ENCODE measurements at regions not wholly inside any gene's neighbourhood (a gene's known extent, or its start where the extent isn't known, plus 50 kb on each side); places are given as distances from the start of the nearest gene placed in this dataset.

- Histone ChIP-seq H3K27ac (ENCODE audit: low read depth, low read length) (no peak overlapping the region), H3K4me1 (ENCODE audit: control insufficient read depth in 3 of 3, insufficient read depth in 3 of 3, low read length in 3 of 3) (no peaks in the 10 kb centered on the region), H3K36me3 (ENCODE audit: control insufficient read depth in 3 of 3, insufficient read depth in 3 of 3, low read length in 3 of 3) (no peaks in the 10 kb centered on the region), H3K27me3 (ENCODE audit: control insufficient read depth in 3 of 3, insufficient read depth in 3 of 3, low read length in 3 of 3) (peaks cover 0 to 2% (median 0%) of the 10 kb centered on the region in 3 donors), H3K9me3 (ENCODE audit: control insufficient read depth in 3 of 3, low read length in 3 of 3) (peaks cover 0 to 6% (median 2%) of the 10 kb centered on the region in 3 donors), H3K4me3 (ENCODE audit: low read length in 3 of 3) (no peak overlapping the region), H3K9ac (ENCODE audit: low read depth in 1 of 3, low read length in 3 of 3) (no peak overlapping the region)
Observed at GRCh38 chr14:97719931-97720330, 922.7 kb downstream of the VRK1 start.

- no peak overlapping the region for H3K27ac ChIP-seq (ENCODE audit: low read depth, low read length)
- no peaks in the 10 kb centered on the region for H3K36me3 ChIP-seq (ENCODE audit: control insufficient read depth in 3 of 3, insufficient read depth in 3 of 3, low read length in 3 of 3)
- H3K9ac ChIP-seq (ENCODE audit: low read depth in 1 of 3, low read length in 3 of 3): no peak overlapping the region
- H3K4me3 ChIP-seq (ENCODE audit: low read length in 3 of 3): no peak overlapping the region
- peaks cover 0 to 6% (median 3%) of the 10 kb centered on the region in 3 donors for H3K9me3 ChIP-seq (ENCODE audit: control insufficient read depth in 3 of 3, low read length in 3 of 3)
- H3K27me3 ChIP-seq (ENCODE audit: control insufficient read depth in 3 of 3, insufficient read depth in 3 of 3, low read length in 3 of 3): peaks cover 0 to 2% (median 0%) of the 10 kb centered on the region in 3 donors
- H3K4me1 ChIP-seq (ENCODE audit: control insufficient read depth in 3 of 3, insufficient read depth in 3 of 3, low read length in 3 of 3): no peaks in the 10 kb centered on the region
Observed at GRCh38 chr14:97723351-97723750, 926.2 kb downstream of the VRK1 start.

GRCh38 chr14:97723819-97724218, 926.6 kb downstream of the VRK1 start:
- H3K27me3 ChIP-seq (ENCODE audit: control insufficient read depth in 3 of 3, insufficient read depth in 3 of 3, low read length in 3 of 3): peaks cover 0 to 2% (median 0%) of the 10 kb centered on the region in 3 donors
- H3K27ac ChIP-seq (ENCODE audit: low read depth, low read length): no peak overlapping the region
- H3K9ac ChIP-seq (ENCODE audit: low read depth in 1 of 3, low read length in 3 of 3): no peak overlapping the region

GRCh38 chr14:97724265-97724731, 927.1 kb downstream of the VRK1 start:
- Histone ChIP-seq H3K27me3 (ENCODE audit: control insufficient read depth in 3 of 3, insufficient read depth in 3 of 3, low read length in 3 of 3) (peaks cover 0 to 2% (median 0%) of the 10 kb centered on the region in 3 donors), H3K27ac (ENCODE audit: low read depth, low read length) (no peak overlapping the region), H3K9ac (ENCODE audit: low read depth in 1 of 3, low read length in 3 of 3) (no peak overlapping the region), H3K4me1 (ENCODE audit: control insufficient read depth in 3 of 3, insufficient read depth in 3 of 3, low read length in 3 of 3) (no peaks in the 10 kb centered on the region), H3K9me3 (ENCODE audit: control insufficient read depth in 3 of 3, low read length in 3 of 3) (peaks cover 0 to 6% (median 3%) of the 10 kb centered on the region in 3 donors), H3K4me3 (ENCODE audit: low read length in 3 of 3) (no peak overlapping the region), H3K36me3 (ENCODE audit: control insufficient read depth in 3 of 3, insufficient read depth in 3 of 3, low read length in 3 of 3) (no peaks in the 10 kb centered on the region)

More at GRCh38 chr14:97723819-97724218, 926.6 kb downstream of the VRK1 start:
- Histone ChIP-seq H3K4me1 (ENCODE audit: control insufficient read depth in 3 of 3, insufficient read depth in 3 of 3, low read length in 3 of 3) (no peaks in the 10 kb centered on the region), H3K36me3 (ENCODE audit: control insufficient read depth in 3 of 3, insufficient read depth in 3 of 3, low read length in 3 of 3) (no peaks in the 10 kb centered on the region), H3K9me3 (ENCODE audit: control insufficient read depth in 3 of 3, low read length in 3 of 3) (peaks cover 0 to 6% (median 3%) of the 10 kb centered on the region in 3 donors), H3K4me3 (ENCODE audit: low read length in 3 of 3) (no peak overlapping the region)

- H3K27me3 ChIP-seq (ENCODE audit: control insufficient read depth in 3 of 3, insufficient read depth in 3 of 3, low read length in 3 of 3): peaks cover 0 to 2% (median 0%) of the 10 kb centered on the region in 3 donors
- H3K27ac ChIP-seq (ENCODE audit: low read depth, low read length): no peak overlapping the region
- H3K9ac ChIP-seq (ENCODE audit: low read depth in 1 of 3, low read length in 3 of 3): no peak overlapping the region
- no peaks in the 10 kb centered on the region for H3K36me3 ChIP-seq (ENCODE audit: control insufficient read depth in 3 of 3, insufficient read depth in 3 of 3, low read length in 3 of 3)
- H3K9me3 ChIP-seq (ENCODE audit: control insufficient read depth in 3 of 3, low read length in 3 of 3): peaks cover 0 to 5% (median 3%) of the 10 kb centered on the region in 3 donors
- H3K4me3 ChIP-seq (ENCODE audit: low read length in 3 of 3): no peak overlapping the region
- H3K4me1 ChIP-seq (ENCODE audit: control insufficient read depth in 3 of 3, insufficient read depth in 3 of 3, low read length in 3 of 3): no peaks in the 10 kb centered on the region
Observed at GRCh38 chr14:97726676-97727075, 929.5 kb downstream of the VRK1 start.

- Histone ChIP-seq H3K4me1 (ENCODE audit: control insufficient read depth in 3 of 3, insufficient read depth in 3 of 3, low read length in 3 of 3) (no peaks in the 10 kb centered on the region), H3K27me3 (ENCODE audit: control insufficient read depth in 3 of 3, insufficient read depth in 3 of 3, low read length in 3 of 3) (no peaks in the 10 kb centered on the region), H3K9ac (ENCODE audit: low read depth in 1 of 3, low read length in 3 of 3) (no peak overlapping the region), H3K36me3 (ENCODE audit: control insufficient read depth in 3 of 3, insufficient read depth in 3 of 3, low read length in 3 of 3) (no peaks in the 10 kb centered on the region), H3K27ac (ENCODE audit: low read depth, low read length) (no peak overlapping the region), H3K4me3 (ENCODE audit: low read length in 3 of 3) (no peak overlapping the region), H3K9me3 (ENCODE audit: control insufficient read depth in 3 of 3, low read length in 3 of 3) (peaks cover 0 to 3% (median 0%) of the 10 kb centered on the region in 3 donors)
Observed at GRCh38 chr14:97730706-97731105, 933.5 kb downstream of the VRK1 start.

- H3K27me3 ChIP-seq (ENCODE audit: control insufficient read depth in 3 of 3, insufficient read depth in 3 of 3, low read length in 3 of 3): no peaks in the 10 kb centered on the region
- no peak overlapping the region for H3K4me3 ChIP-seq (ENCODE audit: low read length in 3 of 3)
- H3K4me1 ChIP-seq (ENCODE audit: control insufficient read depth in 3 of 3, insufficient read depth in 3 of 3, low read length in 3 of 3): no peaks in the 10 kb centered on the region
- no peak overlapping the region for H3K27ac ChIP-seq (ENCODE audit: low read depth, low read length)
- H3K9me3 ChIP-seq (ENCODE audit: control insufficient read depth in 3 of 3, low read length in 3 of 3): peaks cover 0 to 3% (median 0%) of the 10 kb centered on the region in 3 donors
- no peaks in the 10 kb centered on the region for H3K36me3 ChIP-seq (ENCODE audit: control insufficient read depth in 3 of 3, insufficient read depth in 3 of 3, low read length in 3 of 3)
- H3K9ac ChIP-seq (ENCODE audit: low read depth in 1 of 3, low read length in 3 of 3): no peak overlapping the region
Observed at GRCh38 chr14:97731800-97732199, 934.6 kb downstream of the VRK1 start.

GRCh38 chr14:97747316-97747715, 950.1 kb downstream of the VRK1 start:
- Histone ChIP-seq H3K27ac (ENCODE audit: low read depth, low read length) (no peak overlapping the region), H3K9ac (ENCODE audit: low read depth in 1 of 3, low read length in 3 of 3) (no peak overlapping the region), H3K4me1 (ENCODE audit: control insufficient read depth in 3 of 3, insufficient read depth in 3 of 3, low read length in 3 of 3) (no peaks in the 10 kb centered on the region), H3K9me3 (ENCODE audit: control insufficient read depth in 3 of 3, low read length in 3 of 3) (no peaks in the 10 kb centered on the region), H3K36me3 (ENCODE audit: control insufficient read depth in 3 of 3, insufficient read depth in 3 of 3, low read length in 3 of 3) (no peaks in the 10 kb centered on the region), H3K27me3 (ENCODE audit: control insufficient read depth in 3 of 3, insufficient read depth in 3 of 3, low read length in 3 of 3) (no peaks in the 10 kb centered on the region), H3K4me3 (ENCODE audit: low read length in 3 of 3) (no peak overlapping the region)

GRCh38 chr14:97748616-97749015, 951.4 kb downstream of the VRK1 start:
- Histone ChIP-seq H3K27me3 (ENCODE audit: control insufficient read depth in 3 of 3, insufficient read depth in 3 of 3, low read length in 3 of 3) (no peaks in the 10 kb centered on the region), H3K27ac (ENCODE audit: low read depth, low read length) (no peak overlapping the region), H3K9me3 (ENCODE audit: control insufficient read depth in 3 of 3, low read length in 3 of 3) (no peaks in the 10 kb centered on the region), H3K4me1 (ENCODE audit: control insufficient read depth in 3 of 3, insufficient read depth in 3 of 3, low read length in 3 of 3) (no peaks in the 10 kb centered on the region), H3K36me3 (ENCODE audit: control insufficient read depth in 3 of 3, insufficient read depth in 3 of 3, low read length in 3 of 3) (no peaks in the 10 kb centered on the region), H3K4me3 (ENCODE audit: low read length in 3 of 3) (no peak overlapping the region), H3K9ac (ENCODE audit: low read depth in 1 of 3, low read length in 3 of 3) (no peak overlapping the region)

GRCh38 chr14:97757491-97757890, 960.3 kb downstream of the VRK1 start:
- Histone ChIP-seq H3K36me3 (ENCODE audit: control insufficient read depth in 3 of 3, insufficient read depth in 3 of 3, low read length in 3 of 3) (no peaks in the 10 kb centered on the region), H3K4me3 (ENCODE audit: low read length in 3 of 3) (no peak overlapping the region), H3K27ac (ENCODE audit: low read depth, low read length) (no peak overlapping the region), H3K9ac (ENCODE audit: low read depth in 1 of 3, low read length in 3 of 3) (no peak overlapping the region), H3K4me1 (ENCODE audit: control insufficient read depth in 3 of 3, insufficient read depth in 3 of 3, low read length in 3 of 3) (no peaks in the 10 kb centered on the region), H3K27me3 (ENCODE audit: control insufficient read depth in 3 of 3, insufficient read depth in 3 of 3, low read length in 3 of 3) (no peaks in the 10 kb centered on the region), H3K9me3 (ENCODE audit: control insufficient read depth in 3 of 3, low read length in 3 of 3) (no peaks in the 10 kb centered on the region)

Data from skeletal muscle tissue (tissue), 3 donors.